EL (cell line): ENCODE measurements at regions not wholly inside any gene's neighbourhood (a gene's known extent, or its start where the extent isn't known, plus 50 kb on each side); places are given as distances from the start of the nearest gene placed in this dataset.
A peak's percentile ranks its signal among the peaks of the same experiment; 100 is the strongest.

Experiments used
- DNase-seq: peaks from one replicate; pipeline ENCODE4 v3.0.0-alpha.2; 2016

GRCh38 chr6:165871571-165871970, 208.5 kb upstream of the PDE10A start:
- no peak for DNase-seq

GRCh38 chr6:165869526-165869925, 206.5 kb upstream of the PDE10A start:
- DNase-seq = no peak

- DNase-seq = no peak
Observed at GRCh38 chr6:165864925-165865324, 201.9 kb upstream of the PDE10A start.

- no peak for DNase-seq
Observed at GRCh38 chr6:165864218-165864617, 201.2 kb upstream of the PDE10A start.

- no peak for DNase-seq
Observed at GRCh38 chr6:165863801-165864200, 200.8 kb upstream of the PDE10A start.

- no peak for DNase-seq
Observed at GRCh38 chr6:165862813-165863212, 199.8 kb upstream of the PDE10A start.

- DNase-seq = no peak
Observed at GRCh38 chr6:165861226-165861625, 198.2 kb upstream of the PDE10A start.

- no peak for DNase-seq
Observed at GRCh38 chr6:165858586-165858985, 195.5 kb upstream of the PDE10A start.

- no peak for DNase-seq
Observed at GRCh38 chr6:165855856-165856255, 192.8 kb upstream of the PDE10A start.

GRCh38 chr6:165854863-165855593, 192.0 kb upstream of the PDE10A start:
- DNase-seq = no peak

GRCh38 chr6:165854061-165854862, 191.2 kb upstream of the PDE10A start:
- DNase-seq = no peak

GRCh38 chr6:165852676-165853075, 189.6 kb upstream of the PDE10A start:
- no peak for DNase-seq

- DNase-seq = peak; percentile 18
Observed at GRCh38 chr6:165850434-165851019, 187.5 kb upstream of the PDE10A start.

GRCh38 chr6:165849534-165850430, 186.7 kb upstream of the PDE10A start:
- DNase-seq = no peak

GRCh38 chr6:165848086-165848426, 185.0 kb upstream of the PDE10A start:
- no peak for DNase-seq

- DNase-seq = no peak
Observed at GRCh38 chr6:165847407-165848085, 184.5 kb upstream of the PDE10A start.

- no peak for DNase-seq
Observed at GRCh38 chr6:165846123-165846966, 183.3 kb upstream of the PDE10A start.

GRCh38 chr6:165845493-165845892, 182.5 kb upstream of the PDE10A start:
- no peak for DNase-seq

GRCh38 chr6:165844801-165845364, 181.8 kb upstream of the PDE10A start:
- DNase-seq = no peak

- DNase-seq = no peak
Observed at GRCh38 chr6:165844232-165844631, 181.2 kb upstream of the PDE10A start.

GRCh38 chr6:165843568-165844113, 180.6 kb upstream of the PDE10A start:
- no peak for DNase-seq
